Inflammatory macrophage (primary cell): ENCODE measurements at regions not wholly inside any gene's neighbourhood (a gene's known extent, or its start where the extent isn't known, plus 50 kb on each side); places are given as distances from the start of the nearest gene placed in this dataset.
"Not testable (repeated sequence)": the region's sequence is repeated elsewhere in the genome, so short reads cannot be mapped to it uniquely, and the experiment has no call there.

ENCODE experiments used
- DNase-seq, 2 donors: peaks; one replicate each; pipeline ENCODE4 v3.0.0-alpha.2; 2020 to 2022

- DNase-seq = no peak
These were observed 1249.2 kb downstream of the STIM2 start for GRCh38 chr4:28109801-28110200.

DNA sequence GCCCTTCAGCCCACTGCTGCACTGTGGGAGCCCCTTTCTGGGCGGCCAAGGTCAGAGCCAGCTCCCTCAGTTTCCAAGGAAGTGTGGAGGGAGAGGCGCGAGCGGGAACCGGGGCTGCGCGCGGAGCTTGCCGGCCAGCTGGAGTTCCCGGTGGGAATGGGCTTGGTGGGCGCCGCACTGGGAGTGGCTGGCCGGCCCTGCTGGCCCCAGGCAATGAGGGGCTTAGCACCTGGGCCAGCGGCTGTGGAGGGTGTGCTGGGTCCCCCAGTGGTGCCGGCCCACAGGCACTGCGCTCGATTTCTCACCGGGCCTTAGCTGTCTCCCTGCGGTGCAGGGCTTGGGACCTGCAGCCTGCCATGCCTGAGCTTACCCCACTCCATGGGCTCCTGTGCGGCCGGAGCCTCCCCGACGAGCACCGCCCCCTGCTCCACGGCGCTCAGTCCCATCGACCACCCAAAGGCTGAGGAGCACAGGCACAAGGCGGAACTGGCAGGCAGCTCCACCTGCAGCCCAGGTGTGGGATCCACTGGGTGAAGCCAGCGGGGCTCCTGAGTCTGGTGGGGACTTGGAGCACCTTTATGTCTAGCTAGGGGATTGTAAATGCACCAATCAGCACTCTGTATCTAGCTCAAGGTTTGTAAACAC, 1252.2 kb downstream of the STIM2 start:
- not testable (repeated sequence) for DNase-seq

DNA sequence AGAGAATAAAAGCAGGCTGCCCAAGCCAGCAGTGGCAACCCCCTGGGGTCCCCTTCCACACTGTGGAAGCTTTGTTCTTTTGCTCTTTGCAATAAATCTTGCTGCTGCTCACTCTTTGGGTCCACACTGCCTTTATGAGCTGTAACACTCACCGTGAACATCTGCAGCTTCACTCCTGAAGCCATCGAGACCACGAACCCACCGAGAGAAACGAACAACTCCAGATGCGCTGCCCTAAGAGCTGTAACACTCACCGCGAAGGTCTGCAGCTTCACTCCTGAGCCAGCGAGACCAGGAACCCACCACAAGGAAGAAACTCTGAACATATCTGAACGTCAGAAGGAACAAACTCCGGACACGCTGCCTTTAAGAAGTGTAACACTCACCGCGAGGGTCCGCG, 1252.9 kb downstream of the STIM2 start:
- not testable (repeated sequence) for DNase-seq

GRCh38 chr4:28116526-28117083, 1256.0 kb downstream of the STIM2 start:
- DNase-seq = not testable (repeated sequence)

DNA sequence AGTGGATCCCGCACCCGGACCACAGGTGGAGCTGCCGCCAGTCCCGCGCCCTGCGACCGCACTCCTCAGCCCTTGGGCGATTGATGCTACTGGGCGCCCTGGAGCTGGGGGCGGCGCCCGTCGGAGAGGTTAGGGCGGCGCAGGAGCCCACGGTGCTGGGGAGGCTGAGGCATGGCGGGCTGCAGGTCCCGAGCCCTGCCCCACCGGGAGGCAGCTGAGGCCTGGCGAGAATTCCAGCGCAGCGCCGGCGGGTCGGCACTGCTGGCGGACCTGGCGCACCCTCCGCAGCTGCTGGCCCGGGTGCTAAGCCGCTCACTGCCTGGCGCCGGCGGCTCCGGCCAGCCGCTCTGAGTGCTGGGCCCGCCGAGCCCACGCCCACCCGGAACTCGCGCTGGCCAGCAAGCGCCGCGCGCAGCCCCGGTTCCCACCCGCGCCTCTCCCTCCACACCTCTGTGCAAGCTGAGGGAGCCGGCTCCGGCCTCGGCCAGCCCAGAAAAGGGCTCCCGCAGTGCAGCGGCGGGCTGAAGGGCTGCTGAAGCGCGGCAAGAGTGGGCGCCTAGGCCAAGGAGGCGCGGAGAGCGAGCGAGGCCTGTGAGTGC, 1256.5 kb downstream of the STIM2 start:
- no peak for DNase-seq

- DNase-seq = no peak
These were observed 1285.5 kb downstream of the STIM2 start for GRCh38 chr4:28146191-28146590.

DNA sequence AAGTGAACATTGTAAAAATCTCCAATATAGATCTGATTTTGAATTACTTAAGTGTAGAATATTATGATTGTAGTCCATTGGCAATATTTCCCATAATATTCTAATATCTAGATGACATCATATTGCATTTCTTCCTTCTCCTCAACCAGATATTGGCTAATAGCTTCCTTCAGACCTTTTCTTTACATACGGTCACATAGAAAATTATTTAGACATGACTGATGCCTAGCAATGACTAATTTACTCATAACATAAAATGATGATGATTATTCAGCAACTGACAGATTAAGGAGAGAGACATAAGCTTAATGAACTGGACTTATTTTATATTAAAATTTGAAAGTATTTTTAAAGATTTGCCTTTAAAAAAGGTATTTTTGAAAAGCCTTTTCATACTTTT, 1287.6 kb downstream of the STIM2 start:
- DNase-seq = no peak

DNA sequence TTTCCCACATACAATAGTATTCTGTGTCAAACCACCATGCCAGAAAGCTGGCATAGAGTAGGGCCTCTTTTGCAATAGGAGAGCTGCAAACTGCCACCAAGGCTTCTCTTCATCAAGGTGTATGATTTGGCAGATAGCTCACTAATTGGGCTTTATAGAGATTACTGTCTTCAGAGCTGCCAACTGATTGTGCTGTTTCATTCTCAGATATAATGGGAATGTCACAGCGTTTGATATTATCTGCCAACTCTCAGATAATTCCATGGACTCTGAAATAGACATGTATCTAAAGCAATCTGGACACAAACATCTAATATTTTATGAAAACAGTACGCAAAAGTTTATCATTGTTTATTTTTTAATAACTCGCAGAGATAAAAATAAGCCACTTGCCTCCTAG, 1289.1 kb downstream of the STIM2 start:
- DNase-seq = no peak

GRCh38 chr4:28151314-28151713, 1290.7 kb downstream of the STIM2 start:
- DNase-seq = no peak

GRCh38 chr4:28167411-28167810, 1306.8 kb downstream of the STIM2 start:
- no peak for DNase-seq

DNA sequence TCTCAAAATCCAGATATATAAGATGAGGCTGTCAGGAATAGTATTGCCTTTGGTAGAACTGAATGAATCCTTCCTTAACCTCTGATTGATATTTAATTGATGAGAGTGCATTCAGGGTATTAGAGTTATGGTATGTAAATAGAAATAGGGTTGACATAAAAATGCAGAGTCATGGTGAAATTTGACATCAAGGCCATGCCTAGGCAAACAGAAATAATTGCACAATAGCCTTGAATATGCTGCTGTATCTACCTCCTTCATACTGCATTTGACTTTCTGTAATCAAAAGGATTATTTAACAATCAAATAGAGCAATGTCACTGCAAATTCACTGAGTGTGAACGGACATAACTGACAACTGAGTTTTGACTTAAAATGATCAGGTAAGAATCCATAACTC, 1316.3 kb downstream of the STIM2 start:
- no peak for DNase-seq

- no peak for DNase-seq
These were observed 1317.0 kb downstream of the STIM2 start for GRCh38 chr4:28177641-28178040.

DNA sequence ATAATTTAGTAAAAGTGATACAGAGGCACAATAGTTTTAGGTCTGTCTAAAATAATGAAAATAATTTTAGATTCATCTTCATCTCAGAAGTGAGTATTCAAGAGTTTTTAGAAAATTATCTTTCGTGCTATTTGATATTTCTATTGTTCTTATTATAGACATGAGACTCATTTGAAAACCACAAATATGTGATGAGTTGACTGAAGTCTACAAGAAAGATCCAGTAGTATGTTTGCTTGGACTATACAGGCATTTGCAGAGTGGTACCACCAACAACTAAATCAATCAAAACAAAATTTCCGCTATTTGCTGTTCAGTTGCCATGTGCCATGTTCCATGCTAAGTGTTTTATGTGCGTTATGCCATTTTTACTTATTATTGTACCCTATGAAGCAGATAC, 1318.5 kb downstream of the STIM2 start:
- DNase-seq = no peak

- DNase-seq = no peak
These were observed 1348.8 kb downstream of the STIM2 start for GRCh38 chr4:28209371-28209924.

DNA sequence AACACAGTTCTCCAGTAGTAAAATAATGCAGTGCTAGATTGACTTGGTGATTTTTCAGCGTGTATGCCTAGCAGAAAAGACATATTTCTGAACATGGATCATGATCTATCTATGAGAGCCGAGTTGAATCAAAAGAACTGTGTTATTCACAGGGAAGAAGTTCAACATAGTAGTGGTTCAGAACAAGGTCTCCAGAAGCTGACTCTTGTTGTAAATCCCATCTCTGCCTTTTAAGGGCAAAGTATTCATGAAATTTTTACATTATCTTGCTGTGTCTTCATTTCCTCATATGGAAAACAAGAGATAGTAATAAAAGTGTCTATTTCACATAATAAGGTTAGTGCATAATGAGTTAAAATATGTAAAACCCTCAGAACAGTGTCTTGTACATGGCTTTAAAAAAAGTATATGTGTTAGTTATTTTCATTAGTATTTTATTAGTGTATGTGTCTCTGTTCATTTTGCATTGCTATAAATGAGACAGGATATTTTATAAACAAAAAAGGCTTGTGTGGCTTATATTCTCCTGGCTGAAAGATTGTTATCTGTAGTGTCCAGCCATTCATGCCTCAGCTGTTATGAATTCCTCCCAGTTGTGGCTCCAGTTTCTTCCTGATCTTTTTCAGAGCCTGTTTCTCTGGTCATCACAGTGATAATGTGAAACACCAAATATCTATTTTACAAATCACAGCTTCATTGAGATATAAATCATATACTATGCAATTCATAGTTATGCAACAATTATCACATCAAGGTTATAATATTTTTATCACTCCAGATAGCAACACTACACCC, 1351.2 kb downstream of the STIM2 start:
- DNase-seq = no peak

DNA sequence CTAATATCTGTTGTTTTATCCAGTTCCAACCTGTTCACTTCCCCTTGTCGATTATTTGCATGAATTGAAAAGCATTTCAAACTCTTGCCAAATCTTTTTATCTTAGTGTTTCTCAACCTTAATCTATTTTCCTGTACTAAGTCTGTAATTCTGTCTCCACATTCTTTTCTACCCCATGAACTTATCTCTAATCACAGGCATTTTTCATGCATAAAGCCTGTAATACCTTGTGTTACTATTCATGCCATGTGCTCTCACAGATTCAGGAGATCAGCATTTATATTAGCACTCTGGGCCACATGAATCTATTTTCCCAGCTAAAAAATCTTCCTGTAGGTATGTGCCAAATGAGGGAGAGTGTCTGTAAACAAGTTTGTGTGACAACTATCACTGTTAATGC, 1360.9 kb downstream of the STIM2 start:
- no peak for DNase-seq

- no peak for DNase-seq
These were observed 1364.4 kb downstream of the STIM2 start for GRCh38 chr4:28225050-28225449.

DNA sequence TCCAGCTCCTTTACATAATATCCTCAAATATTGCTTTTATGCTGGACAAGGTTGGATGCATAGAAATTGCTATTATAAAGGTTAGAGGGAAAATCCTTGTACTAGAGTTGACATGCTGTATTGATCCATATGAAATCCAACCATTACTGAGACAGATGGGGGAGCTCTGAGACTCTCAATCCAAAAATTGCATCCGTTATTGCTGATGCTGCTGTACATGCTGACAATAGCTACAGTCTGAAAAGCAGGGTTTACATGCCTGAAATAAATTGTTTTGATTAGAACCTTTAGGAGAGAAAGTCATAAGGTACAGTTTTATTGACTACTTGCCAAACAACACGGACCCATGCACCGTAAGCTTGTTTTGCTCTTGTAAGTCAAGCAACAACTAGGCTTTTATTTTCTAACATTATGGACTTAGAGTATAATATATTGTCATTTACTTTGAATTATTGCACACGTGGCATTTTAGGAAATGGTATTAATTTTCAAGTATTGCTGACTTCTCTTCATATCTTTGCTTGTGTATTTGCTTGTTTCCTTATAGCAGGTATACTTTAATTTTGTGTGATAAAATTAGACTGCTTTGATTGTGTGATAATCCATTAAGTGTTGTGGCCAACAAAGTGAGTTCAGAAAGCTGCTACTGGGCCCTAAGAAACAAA, 1365.2 kb downstream of the STIM2 start:
- no peak for DNase-seq

DNA sequence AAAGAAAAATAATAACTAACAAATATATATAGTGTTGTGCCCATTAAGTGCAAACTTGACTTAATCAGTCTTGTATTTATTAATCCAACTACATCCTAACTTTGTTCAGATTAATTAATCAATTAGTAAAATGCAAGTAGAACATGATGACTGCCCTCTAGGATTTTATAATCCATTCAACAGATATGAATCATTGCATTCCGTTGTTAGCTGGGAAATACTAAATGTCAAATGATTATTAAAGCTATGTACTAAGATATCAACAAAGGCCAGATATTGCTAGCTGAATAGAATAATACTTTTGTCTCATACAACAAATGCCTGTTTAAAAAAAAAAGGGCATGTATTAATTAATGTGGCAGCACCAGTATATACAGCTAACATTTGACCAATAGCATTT, 1366.3 kb downstream of the STIM2 start:
- no peak for DNase-seq

GRCh38 chr4:28227764-28228163, 1367.1 kb downstream of the STIM2 start:
- no peak for DNase-seq

DNA sequence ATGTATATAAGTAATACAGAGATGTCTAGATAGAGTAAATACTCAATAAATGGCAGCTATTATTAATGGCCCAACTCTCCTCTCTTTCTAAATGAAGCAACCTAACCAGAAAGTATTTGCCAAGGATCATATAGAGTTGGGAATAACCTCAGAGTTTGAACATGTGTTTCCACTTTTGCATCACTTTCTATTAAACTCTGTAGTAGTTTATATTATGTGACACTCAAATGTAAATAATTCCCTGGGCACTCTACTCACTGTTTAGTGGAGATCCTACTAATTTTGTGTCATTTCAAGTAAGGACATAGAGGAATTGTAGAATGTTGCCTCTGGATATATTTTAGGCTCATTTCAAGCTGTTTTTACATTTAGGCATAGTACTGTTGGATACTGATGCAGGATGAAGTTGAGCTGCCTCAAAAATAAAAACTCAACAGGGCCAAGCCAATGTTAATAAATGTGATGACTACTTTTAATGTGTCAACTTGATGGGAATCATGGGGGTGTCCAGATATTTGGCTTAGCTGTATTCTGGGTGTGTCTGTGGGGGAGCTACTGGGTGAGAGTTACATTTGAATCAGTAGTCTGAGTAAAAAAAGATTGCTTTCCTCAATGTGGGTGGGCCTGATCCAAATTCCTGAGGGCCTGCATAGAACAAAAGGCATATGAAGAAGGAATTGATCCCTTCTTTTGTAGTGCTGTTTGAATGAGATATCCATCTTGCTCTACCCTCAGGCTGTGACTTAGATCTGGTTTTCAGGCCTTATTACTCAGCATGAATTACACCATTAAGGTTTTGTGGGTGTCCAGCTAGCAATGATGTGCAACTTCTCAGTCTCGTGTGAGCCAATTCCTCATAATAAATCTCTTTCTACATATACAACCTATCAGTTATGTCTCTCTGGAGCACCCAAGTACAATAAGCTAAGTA, 1368.2 kb downstream of the STIM2 start:
- no peak for DNase-seq

- no peak for DNase-seq
These were observed 1371.7 kb downstream of the STIM2 start for GRCh38 chr4:28232376-28232775.
